Body of pancreas (tissue), 4 donors: ENCODE measurements at regions not wholly inside any gene's neighbourhood (a gene's known extent, or its start where the extent isn't known, plus 50 kb on each side); places are given as distances from the start of the nearest gene placed in this dataset.

Experiments
- CTCF ChIP-seq, 7 experiments: fragments of 450-650 bp in 4 of 7; fragments of 200-600 bp in 3 of 7; sonication (generic) in 3 of 7; IDR thresholded peaks; one replicate each; pipeline ENCODE4 v1.5.1; 2016 to 2019; ENCODE audit warnings: antibody characterized with exemption in 7 of 7
- POLR2A ChIP-seq, 3 donors: fragments of 450-650 bp; IDR thresholded peaks; one replicate each; pipeline ENCODE4 v1.6.1; 2016; ENCODE audit warnings: antibody characterized with exemption in 3 of 3, mild to moderate bottlenecking in 2 of 3

DNA sequence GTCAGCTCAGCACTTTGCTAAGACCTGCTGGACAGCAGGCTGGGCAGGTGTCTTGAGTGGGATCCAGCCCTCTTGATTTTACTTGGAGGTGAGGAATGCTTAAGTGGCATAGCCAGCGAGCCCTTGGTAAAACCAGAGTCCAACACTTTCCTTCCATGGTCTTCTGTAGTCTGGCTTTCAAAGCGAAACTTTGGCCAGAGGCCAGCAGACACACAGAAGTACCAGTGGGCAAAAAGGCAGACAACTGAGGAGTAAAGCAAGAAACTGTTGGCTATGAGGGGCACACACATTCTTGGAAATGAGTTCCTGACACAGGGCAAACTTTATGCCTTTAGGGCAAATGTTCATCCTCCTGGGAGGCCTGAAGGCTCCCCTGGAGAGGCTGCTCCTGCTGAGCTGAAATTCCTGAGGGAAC, 281.0 kb upstream of the POU3F1 start:
- TF ChIP-seq CTCF (IDR thresholded peaks at IDR 0.05), result no peak
- TF ChIP-seq POLR2A (IDR thresholded peaks at IDR 0.05), result no peak
